SK-N-SH (cell line): ENCODE measurements at regions not wholly inside any gene's neighbourhood (a gene's known extent, or its start where the extent isn't known, plus 50 kb on each side); places are given as distances from the start of the nearest gene placed in this dataset.

Experiments
- ELF1 ChIP-seq: IDR thresholded peaks from 2 replicates; pipeline ENCODE4 v1.4.0; 2012
- FOSL2 ChIP-seq: IDR thresholded peaks from 2 replicates; pipeline ENCODE4 v1.4.0; 2012; ENCODE audit warnings: low read depth, mild to moderate bottlenecking, moderate library complexity, borderline replicate concordance
- JUND ChIP-seq: IDR thresholded peaks from 2 replicates; pipeline ENCODE4 v1.4.0; 2012
- NRF1 ChIP-seq: IDR thresholded peaks from 2 replicates; pipeline ENCODE4 v1.6.1; 2012; ENCODE audit warnings: low read depth, mild to moderate bottlenecking, low read length
- POLR2AphosphoS5 ChIP-seq: IDR thresholded peaks from 2 replicates; pipeline ENCODE4 v1.6.1; 2012; ENCODE audit warnings: low read depth, low read length
- RAD21 ChIP-seq: IDR thresholded peaks from 2 replicates; pipeline ENCODE4 v1.6.1; 2012; ENCODE audit warnings: mild to moderate bottlenecking, low read length
- RCOR1 ChIP-seq: fragments of 150-350 bp; IDR thresholded peaks from 2 replicates; pipeline ENCODE4 v1.6.1; 2017; ENCODE audit warnings: antibody characterized with exemption, low read length
- RFX5 ChIP-seq: IDR thresholded peaks from 2 replicates; pipeline ENCODE4 v1.6.1; 2012; ENCODE audit warnings: mild to moderate bottlenecking, improper control_type of control experiment, low read length
- TAF1 ChIP-seq: IDR thresholded peaks from 2 replicates; pipeline ENCODE4 v1.6.1; 2012; ENCODE audit warnings: low read depth, mild to moderate bottlenecking, low read length, moderate library complexity, borderline replicate concordance
- TF ChIP-seq, protein P1 (sequence below): fragments of 200-600 bp; sonication (generic); IDR thresholded peaks from 2 replicates; pipeline ENCODE4 v1.6.1; 2017; ENCODE audit warnings: antibody characterized with exemption, mild to moderate bottlenecking, moderate library complexity
- TF ChIP-seq, protein P2 (sequence below): IDR thresholded peaks from 2 replicates; pipeline ENCODE4 v1.6.1; 2012; ENCODE audit warnings: mild to moderate bottlenecking, low read depth, low read length, moderate library complexity
- TF ChIP-seq, protein P3 (sequence below): fragments of 150-350 bp; IDR thresholded peaks from 2 replicates; pipeline ENCODE4 v1.6.1; 2016; ENCODE audit warnings: mild to moderate bottlenecking, low read depth, low read length

DNA sequence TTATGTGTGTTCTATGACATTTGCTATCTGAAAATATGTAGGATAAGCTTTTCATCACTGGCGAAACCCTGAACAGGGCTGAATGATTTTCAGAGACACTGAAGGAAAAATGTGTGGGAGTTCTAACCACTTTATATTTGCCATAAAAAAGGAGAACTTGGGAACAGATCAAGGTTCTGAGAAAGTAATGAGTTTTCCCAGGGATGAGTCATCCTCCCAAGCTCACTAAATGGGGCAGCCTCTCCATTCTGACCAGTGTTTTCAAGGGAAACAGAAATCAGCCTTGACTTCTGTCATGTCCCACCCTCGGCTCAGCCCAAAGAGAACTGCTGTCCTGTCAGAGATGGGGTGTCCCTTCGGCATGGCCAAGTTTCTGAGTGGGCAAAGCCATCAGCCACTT is 2109.8 kb upstream of the CELF4 start:
- TF ChIP-seq NRF1 (no peak), RCOR1 (no peak), TAF1 (no peak), JUND (no peak), RAD21 (no peak), ELF1 (no peak), POLR2AphosphoS5 (no peak), RFX5 (no peak), FOSL2 (no peak)
- TF ChIP-seq, protein P1, sequence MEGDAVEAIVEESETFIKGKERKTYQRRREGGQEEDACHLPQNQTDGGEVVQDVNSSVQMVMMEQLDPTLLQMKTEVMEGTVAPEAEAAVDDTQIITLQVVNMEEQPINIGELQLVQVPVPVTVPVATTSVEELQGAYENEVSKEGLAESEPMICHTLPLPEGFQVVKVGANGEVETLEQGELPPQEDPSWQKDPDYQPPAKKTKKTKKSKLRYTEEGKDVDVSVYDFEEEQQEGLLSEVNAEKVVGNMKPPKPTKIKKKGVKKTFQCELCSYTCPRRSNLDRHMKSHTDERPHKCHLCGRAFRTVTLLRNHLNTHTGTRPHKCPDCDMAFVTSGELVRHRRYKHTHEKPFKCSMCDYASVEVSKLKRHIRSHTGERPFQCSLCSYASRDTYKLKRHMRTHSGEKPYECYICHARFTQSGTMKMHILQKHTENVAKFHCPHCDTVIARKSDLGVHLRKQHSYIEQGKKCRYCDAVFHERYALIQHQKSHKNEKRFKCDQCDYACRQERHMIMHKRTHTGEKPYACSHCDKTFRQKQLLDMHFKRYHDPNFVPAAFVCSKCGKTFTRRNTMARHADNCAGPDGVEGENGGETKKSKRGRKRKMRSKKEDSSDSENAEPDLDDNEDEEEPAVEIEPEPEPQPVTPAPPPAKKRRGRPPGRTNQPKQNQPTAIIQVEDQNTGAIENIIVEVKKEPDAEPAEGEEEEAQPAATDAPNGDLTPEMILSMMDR, result no peak
- TF ChIP-seq, protein P2, sequence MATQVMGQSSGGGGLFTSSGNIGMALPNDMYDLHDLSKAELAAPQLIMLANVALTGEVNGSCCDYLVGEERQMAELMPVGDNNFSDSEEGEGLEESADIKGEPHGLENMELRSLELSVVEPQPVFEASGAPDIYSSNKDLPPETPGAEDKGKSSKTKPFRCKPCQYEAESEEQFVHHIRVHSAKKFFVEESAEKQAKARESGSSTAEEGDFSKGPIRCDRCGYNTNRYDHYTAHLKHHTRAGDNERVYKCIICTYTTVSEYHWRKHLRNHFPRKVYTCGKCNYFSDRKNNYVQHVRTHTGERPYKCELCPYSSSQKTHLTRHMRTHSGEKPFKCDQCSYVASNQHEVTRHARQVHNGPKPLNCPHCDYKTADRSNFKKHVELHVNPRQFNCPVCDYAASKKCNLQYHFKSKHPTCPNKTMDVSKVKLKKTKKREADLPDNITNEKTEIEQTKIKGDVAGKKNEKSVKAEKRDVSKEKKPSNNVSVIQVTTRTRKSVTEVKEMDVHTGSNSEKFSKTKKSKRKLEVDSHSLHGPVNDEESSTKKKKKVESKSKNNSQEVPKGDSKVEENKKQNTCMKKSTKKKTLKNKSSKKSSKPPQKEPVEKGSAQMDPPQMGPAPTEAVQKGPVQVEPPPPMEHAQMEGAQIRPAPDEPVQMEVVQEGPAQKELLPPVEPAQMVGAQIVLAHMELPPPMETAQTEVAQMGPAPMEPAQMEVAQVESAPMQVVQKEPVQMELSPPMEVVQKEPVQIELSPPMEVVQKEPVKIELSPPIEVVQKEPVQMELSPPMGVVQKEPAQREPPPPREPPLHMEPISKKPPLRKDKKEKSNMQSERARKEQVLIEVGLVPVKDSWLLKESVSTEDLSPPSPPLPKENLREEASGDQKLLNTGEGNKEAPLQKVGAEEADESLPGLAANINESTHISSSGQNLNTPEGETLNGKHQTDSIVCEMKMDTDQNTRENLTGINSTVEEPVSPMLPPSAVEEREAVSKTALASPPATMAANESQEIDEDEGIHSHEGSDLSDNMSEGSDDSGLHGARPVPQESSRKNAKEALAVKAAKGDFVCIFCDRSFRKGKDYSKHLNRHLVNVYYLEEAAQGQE, result no peak
- TF ChIP-seq, protein P3, sequence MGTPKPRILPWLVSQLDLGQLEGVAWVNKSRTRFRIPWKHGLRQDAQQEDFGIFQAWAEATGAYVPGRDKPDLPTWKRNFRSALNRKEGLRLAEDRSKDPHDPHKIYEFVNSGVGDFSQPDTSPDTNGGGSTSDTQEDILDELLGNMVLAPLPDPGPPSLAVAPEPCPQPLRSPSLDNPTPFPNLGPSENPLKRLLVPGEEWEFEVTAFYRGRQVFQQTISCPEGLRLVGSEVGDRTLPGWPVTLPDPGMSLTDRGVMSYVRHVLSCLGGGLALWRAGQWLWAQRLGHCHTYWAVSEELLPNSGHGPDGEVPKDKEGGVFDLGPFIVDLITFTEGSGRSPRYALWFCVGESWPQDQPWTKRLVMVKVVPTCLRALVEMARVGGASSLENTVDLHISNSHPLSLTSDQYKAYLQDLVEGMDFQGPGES, result no peak
